Suprapubic skin (tissue), 4 donors: ENCODE measurements at regions not wholly inside any gene's neighbourhood (a gene's known extent, or its start where the extent isn't known, plus 50 kb on each side); places are given as distances from the start of the nearest gene placed in this dataset.
"Not testable (repeated sequence)": the region's sequence is repeated elsewhere in the genome, so short reads cannot be mapped to it uniquely, and the experiment has no call there.

Experiments
- DNase-seq, 2 donors: peaks; one replicate each; pipeline ENCODE4 v3.0.0-alpha.2; 2019; ENCODE audit warnings: low spot score in 2 of 2
- H3K27ac ChIP-seq: fragments of 200-600 bp; sonication (generic); one replicate; pipeline ENCODE4 v1.5.1; 2019
- H3K27me3 ChIP-seq: fragments of 200-600 bp; sonication (generic); one replicate; pipeline ENCODE4 v1.5.1; 2019
- H3K36me3 ChIP-seq: fragments of 200-600 bp; sonication (generic); one replicate; pipeline ENCODE4 v1.5.1; 2019
- H3K4me1 ChIP-seq: fragments of 200-600 bp; sonication (generic); one replicate; pipeline ENCODE4 v1.5.1; 2019
- H3K4me3 ChIP-seq: fragments of 200-600 bp; sonication (generic); one replicate; pipeline ENCODE4 v1.5.1; 2019; ENCODE audit warnings: mild to moderate bottlenecking
- H3K9me3 ChIP-seq: fragments of 200-600 bp; sonication (generic); one replicate; pipeline ENCODE4 v1.5.1; 2019
- CTCF ChIP-seq, 2 donors: fragments of 200-600 bp in 1 of 2; fragments of 450-650 bp in 1 of 2; sonication (generic) in 1 of 2; IDR thresholded peaks; one replicate each; pipeline ENCODE4 v1.5.1; 2016 to 2019; ENCODE audit warnings: antibody characterized with exemption in 2 of 2, mild to moderate bottlenecking in 1 of 2, moderate library complexity in 1 of 2
- EP300 ChIP-seq: sonication (generic); formaldehyde crosslinking; IDR thresholded peaks from one replicate; pipeline ENCODE4 v1.6.1; 2017; ENCODE audit warnings: antibody characterized with exemption
- POLR2A ChIP-seq, 2 donors: fragments of 450-650 bp; IDR thresholded peaks; one replicate each; pipeline ENCODE4 v1.6.1; 2017; ENCODE audit warnings: antibody characterized with exemption in 2 of 2, mild to moderate bottlenecking in 2 of 2, moderate library complexity in 2 of 2
- POLR2AphosphoS5 ChIP-seq, 3 donors: sonication (generic); formaldehyde crosslinking; IDR thresholded peaks; one replicate each; pipeline ENCODE4 v1.6.1; 2017; ENCODE audit warnings: antibody characterized with exemption in 3 of 3
- WGBS: methylation state at CpG from one replicate; pipeline ENCODE4 v1.1.5; 2018; 5-methylcytosine and 5-hydroxymethylcytosine counted together

- not testable (repeated sequence) for DNase-seq
- WGBS = no CpG with 5 or more reads among the region's 10 CpGs
Measured at GRCh38 chr16:33009468-33009867, 184.6 kb upstream of the TP53TG3C start.

GRCh38 chr16:33027121-33027520 lies 166.9 kb upstream of the TP53TG3C start:
- 65% methylated on average over 12 of the region's 15 CpGs for WGBS
- H3K9me3 ChIP-seq, DNase-seq, H3K36me3 ChIP-seq, H3K27ac ChIP-seq, H3K4me1 ChIP-seq, H3K4me3 ChIP-seq: not testable (repeated sequence)
- peaks cover 16% of the 10 kb centered on the region for H3K27me3 ChIP-seq

More at GRCh38 chr16:33009468-33009867, 184.6 kb upstream of the TP53TG3C start:
- not testable (repeated sequence) for H3K9me3 ChIP-seq, H3K4me1 ChIP-seq, H3K27me3 ChIP-seq, H3K27ac ChIP-seq, H3K36me3 ChIP-seq, H3K4me3 ChIP-seq

GRCh38 chr16:33027941-33028340 lies 166.1 kb upstream of the TP53TG3C start:
- H3K4me3 ChIP-seq, H3K36me3 ChIP-seq, H3K4me1 ChIP-seq, H3K27ac ChIP-seq, H3K9me3 ChIP-seq, DNase-seq: not testable (repeated sequence)
- 50% methylated on average over 28 of the region's 49 CpGs for WGBS
- H3K27me3 ChIP-seq = peaks cover 16% of the 10 kb centered on the region

- H3K4me1 ChIP-seq, H3K27ac ChIP-seq, H3K9me3 ChIP-seq, DNase-seq, H3K36me3 ChIP-seq, H3K4me3 ChIP-seq: not testable (repeated sequence)
- peaks cover 16% of the 10 kb centered on the region for H3K27me3 ChIP-seq
- WGBS = 44% methylated on average over 64 of the region's 69 CpGs
Measured at GRCh38 chr16:33028707-33029390, 165.2 kb upstream of the TP53TG3C start.

GRCh38 chr16:33048849-33049248 lies 145.2 kb upstream of the TP53TG3C start:
- not testable (repeated sequence) for H3K4me1 ChIP-seq, H3K9me3 ChIP-seq, DNase-seq, H3K27ac ChIP-seq, H3K36me3 ChIP-seq, H3K4me3 ChIP-seq, H3K27me3 ChIP-seq
- WGBS = 43% methylated on average over 4 of the region's 4 CpGs

GRCh38 chr16:33059206-33059605 lies 134.8 kb upstream of the TP53TG3C start:
- H3K4me1 ChIP-seq = no peaks in the 10 kb centered on the region
- no peak overlapping the region for H3K4me3 ChIP-seq
- TF ChIP-seq POLR2AphosphoS5 (IDR thresholded peaks at IDR 0.05) (no peak), CTCF (IDR thresholded peaks at IDR 0.05) (no peak), POLR2A (IDR thresholded peaks at IDR 0.05) (no peak), EP300 (no peak)
- no peak overlapping the region for H3K27ac ChIP-seq
- no peaks in the 10 kb centered on the region for H3K9me3 ChIP-seq
- H3K27me3 ChIP-seq = peaks cover 9% of the 10 kb centered on the region
- H3K36me3 ChIP-seq = no peaks in the 10 kb centered on the region
- 46% methylated on average over 42 of the region's 44 CpGs for WGBS
- no peak for DNase-seq

GRCh38 chr16:33059654-33060421 lies 134.2 kb upstream of the TP53TG3C start:
- not testable (repeated sequence) for H3K4me1 ChIP-seq, H3K4me3 ChIP-seq, H3K27ac ChIP-seq, H3K27me3 ChIP-seq, H3K9me3 ChIP-seq, H3K36me3 ChIP-seq
- DNase-seq = peak in 1 of 2 donors; percentile 38
- WGBS = 45% methylated on average over 20 of the region's 48 CpGs

GRCh38 chr16:33062763-33063162 lies 131.3 kb upstream of the TP53TG3C start:
- H3K9me3 ChIP-seq, H3K4me1 ChIP-seq, H3K4me3 ChIP-seq, H3K36me3 ChIP-seq, H3K27me3 ChIP-seq, DNase-seq, H3K27ac ChIP-seq: not testable (repeated sequence)
- 86% methylated on average over 3 of the region's 3 CpGs for WGBS

GRCh38 chr16:33063365-33064170 lies 130.5 kb upstream of the TP53TG3C start:
- WGBS = 70% methylated on average over 1 of the region's 1 CpG

GRCh38 chr16:33064454-33065073 lies 129.5 kb upstream of the TP53TG3C start:
- H3K4me1 ChIP-seq, H3K27me3 ChIP-seq, H3K9me3 ChIP-seq, H3K27ac ChIP-seq, H3K36me3 ChIP-seq, DNase-seq, H3K4me3 ChIP-seq: not testable (repeated sequence)
- 32% methylated on average over 2 of the region's 2 CpGs for WGBS

More at GRCh38 chr16:33063365-33064170, 130.5 kb upstream of the TP53TG3C start:
- H3K36me3 ChIP-seq, H3K9me3 ChIP-seq, H3K27ac ChIP-seq, DNase-seq, H3K27me3 ChIP-seq, H3K4me3 ChIP-seq, H3K4me1 ChIP-seq: not testable (repeated sequence)
